Esophagus muscularis mucosa (tissue), 4 donors: ENCODE measurements at regions not wholly inside any gene's neighbourhood (a gene's known extent, or its start where the extent isn't known, plus 50 kb on each side); places are given as distances from the start of the nearest gene placed in this dataset.

Source experiments
- DNase-seq: peaks from one replicate; pipeline ENCODE4 v3.0.0-alpha.2; 2017; ENCODE audit errors: extremely low spot score
- H3K27ac ChIP-seq, 4 donors: fragments of 200-600 bp; sonication (generic); replicated peaks in 1 of 4; 1 replicate in 3 of 4; 2 replicates in 1 of 4; pipeline ENCODE4 v1.5.1; 2016 to 2019; ENCODE audit warnings: mild to moderate bottlenecking in 1 of 4
- H3K27me3 ChIP-seq, 4 donors: fragments of 200-600 bp; sonication (generic); one replicate each; pipeline versions ENCODE4 v1.5.1 to v1.6.0; 2016 to 2019
- H3K36me3 ChIP-seq, 4 donors: fragments of 200-600 bp; sonication (generic); one replicate each; pipeline ENCODE4 v1.5.1; 2016 to 2019
- H3K4me1 ChIP-seq, 4 donors: fragments of 200-600 bp; sonication (generic); one replicate each; pipeline ENCODE4 v1.5.1; 2016 to 2019
- H3K4me3 ChIP-seq, 4 donors: fragments of 200-600 bp; sonication (generic); 1 replicate in 2 of 4; 2 replicates in 2 of 4; pipeline ENCODE4 v1.5.1; 2016 to 2019; ENCODE audit warnings: mild to moderate bottlenecking in 4 of 4, moderate library complexity in 1 of 4
- H3K9me3 ChIP-seq, 4 donors: fragments of 200-600 bp; sonication (generic); 1 replicate in 3 of 4; 2 replicates in 1 of 4; pipeline ENCODE4 v1.5.1; 2016 to 2019
- EP300 ChIP-seq: sonication (generic); formaldehyde crosslinking; IDR thresholded peaks from one replicate; pipeline ENCODE4 v1.6.1; 2017; ENCODE audit warnings: antibody characterized with exemption
- POLR2A ChIP-seq: fragments of 450-650 bp; IDR thresholded peaks from one replicate; pipeline ENCODE4 v1.6.1; 2017; ENCODE audit warnings: antibody characterized with exemption, moderate library complexity, mild to moderate bottlenecking, low read depth
- POLR2AphosphoS5 ChIP-seq, 2 donors: sonication (generic); formaldehyde crosslinking; IDR thresholded peaks; one replicate each; pipeline ENCODE4 v1.6.1; 2017; ENCODE audit warnings: antibody characterized with exemption in 2 of 2
- WGBS: methylation state at CpG from one replicate; pipeline ENCODE4 v1.1.5; 2018; 5-methylcytosine and 5-hydroxymethylcytosine counted together
- intact Hi-C: fragments of 100-400 bp; cut with DNase I; formaldehyde crosslinking; loops from one replicate; pipeline ENCODE4 v1.15.1; 2023
- TF ChIP-seq, protein P1 (sequence below), 3 experiments: fragments of 200-600 bp in 2 of 3; fragments of 450-650 bp in 1 of 3; sonication (generic) in 2 of 3; IDR thresholded peaks; one replicate each; pipeline ENCODE4 v1.5.1; 2017 to 2019; ENCODE audit warnings: antibody characterized with exemption in 3 of 3, mild to moderate bottlenecking in 2 of 3, moderate library complexity in 1 of 3

DNA sequence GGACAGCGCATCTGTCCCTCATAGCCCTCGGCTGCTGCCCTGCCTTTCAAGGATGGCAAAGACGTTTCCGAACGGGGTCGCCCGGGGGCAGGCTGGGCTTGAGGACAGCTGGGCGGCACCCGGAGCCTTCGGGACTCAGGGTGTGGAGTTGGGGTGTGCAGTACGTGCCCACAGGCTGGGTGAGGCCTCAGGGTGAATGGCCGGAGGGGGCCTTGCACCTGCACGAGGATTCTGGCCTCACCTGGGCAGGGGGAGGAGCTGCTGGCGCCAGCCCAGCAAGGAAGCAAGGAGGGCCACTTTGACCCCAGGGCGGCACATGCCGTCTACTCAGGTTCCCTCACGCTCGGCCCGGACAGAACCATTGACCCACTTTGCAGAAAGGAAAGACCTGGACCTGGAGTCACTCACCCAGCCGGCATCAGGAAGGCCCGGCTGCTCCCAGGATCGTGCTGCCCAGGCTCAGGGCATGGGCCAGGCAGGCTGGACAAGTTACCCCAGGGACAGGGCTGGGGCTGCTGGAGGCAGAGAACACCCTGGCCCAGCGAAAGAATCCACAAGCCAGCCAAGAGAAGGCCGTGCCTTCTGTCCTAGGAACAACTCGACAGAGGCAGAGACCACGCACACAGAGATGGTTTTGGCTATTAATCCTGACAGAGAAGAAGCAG, 65.1 kb upstream of the TTC34 start:
- DNase-seq, result no peak
- H3K9me3 ChIP-seq, result peaks cover 9 to 20% (median 16%) of the 10 kb centered on the region in 4 donors
- intact Hi-C loops, result no loop called here
- no peak overlapping the region for H3K4me3 ChIP-seq
- H3K4me1 ChIP-seq, result peaks cover 0 to 6% (median 0%) of the 10 kb centered on the region in 4 donors
- TF ChIP-seq, protein P1, sequence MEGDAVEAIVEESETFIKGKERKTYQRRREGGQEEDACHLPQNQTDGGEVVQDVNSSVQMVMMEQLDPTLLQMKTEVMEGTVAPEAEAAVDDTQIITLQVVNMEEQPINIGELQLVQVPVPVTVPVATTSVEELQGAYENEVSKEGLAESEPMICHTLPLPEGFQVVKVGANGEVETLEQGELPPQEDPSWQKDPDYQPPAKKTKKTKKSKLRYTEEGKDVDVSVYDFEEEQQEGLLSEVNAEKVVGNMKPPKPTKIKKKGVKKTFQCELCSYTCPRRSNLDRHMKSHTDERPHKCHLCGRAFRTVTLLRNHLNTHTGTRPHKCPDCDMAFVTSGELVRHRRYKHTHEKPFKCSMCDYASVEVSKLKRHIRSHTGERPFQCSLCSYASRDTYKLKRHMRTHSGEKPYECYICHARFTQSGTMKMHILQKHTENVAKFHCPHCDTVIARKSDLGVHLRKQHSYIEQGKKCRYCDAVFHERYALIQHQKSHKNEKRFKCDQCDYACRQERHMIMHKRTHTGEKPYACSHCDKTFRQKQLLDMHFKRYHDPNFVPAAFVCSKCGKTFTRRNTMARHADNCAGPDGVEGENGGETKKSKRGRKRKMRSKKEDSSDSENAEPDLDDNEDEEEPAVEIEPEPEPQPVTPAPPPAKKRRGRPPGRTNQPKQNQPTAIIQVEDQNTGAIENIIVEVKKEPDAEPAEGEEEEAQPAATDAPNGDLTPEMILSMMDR (IDR thresholded peaks at IDR 0.05), result no peak
- no peak for TF ChIP-seq EP300
- no peak for TF ChIP-seq POLR2AphosphoS5 (IDR thresholded peaks at IDR 0.05)
- no peak for TF ChIP-seq POLR2A
- no peak overlapping the region for H3K27ac ChIP-seq
- no peaks in the 10 kb centered on the region for H3K36me3 ChIP-seq
- 64% methylated on average over 21 of the region's 26 CpGs for WGBS
- peaks cover 0 to 95% (median 7%) of the 10 kb centered on the region in 4 donors for H3K27me3 ChIP-seq

DNA sequence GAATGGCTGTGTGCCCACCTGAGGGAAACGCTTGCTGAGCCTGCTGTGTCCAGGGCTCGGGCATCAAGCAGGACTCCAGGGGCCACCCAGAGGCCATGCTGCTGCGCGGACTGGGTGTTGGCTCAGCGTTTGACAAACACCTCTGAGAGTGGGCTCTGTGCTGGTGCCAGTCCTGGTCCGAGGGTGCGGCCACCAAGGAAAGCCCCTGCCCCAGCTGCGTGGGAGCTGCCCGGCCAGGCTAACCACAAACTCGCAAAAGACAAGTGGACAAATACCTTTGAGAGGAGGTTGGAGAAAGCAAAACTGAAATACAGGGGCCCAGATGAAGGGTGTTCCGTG, 65.6 kb upstream of the TTC34 start:
- 76% methylated on average over 10 of the region's 11 CpGs for WGBS
- H3K27me3 ChIP-seq, result peaks cover 0 to 95% (median 5%) of the 10 kb centered on the region in 4 donors
- no peak for DNase-seq
- intact Hi-C loops, result no loop called here
- H3K4me1 ChIP-seq, result peaks cover 0 to 6% (median 0%) of the 10 kb centered on the region in 4 donors
- H3K27ac ChIP-seq, result no peak overlapping the region
- peaks cover 9 to 25% (median 21%) of the 10 kb centered on the region in 4 donors for H3K9me3 ChIP-seq
- no peaks in the 10 kb centered on the region for H3K36me3 ChIP-seq
- TF ChIP-seq POLR2A (no peak), EP300 (no peak), POLR2AphosphoS5 (IDR thresholded peaks at IDR 0.05) (no peak)
- TF ChIP-seq, protein P1 (IDR thresholded peaks at IDR 0.05), result no peak
- H3K4me3 ChIP-seq, result no peak overlapping the region

DNA sequence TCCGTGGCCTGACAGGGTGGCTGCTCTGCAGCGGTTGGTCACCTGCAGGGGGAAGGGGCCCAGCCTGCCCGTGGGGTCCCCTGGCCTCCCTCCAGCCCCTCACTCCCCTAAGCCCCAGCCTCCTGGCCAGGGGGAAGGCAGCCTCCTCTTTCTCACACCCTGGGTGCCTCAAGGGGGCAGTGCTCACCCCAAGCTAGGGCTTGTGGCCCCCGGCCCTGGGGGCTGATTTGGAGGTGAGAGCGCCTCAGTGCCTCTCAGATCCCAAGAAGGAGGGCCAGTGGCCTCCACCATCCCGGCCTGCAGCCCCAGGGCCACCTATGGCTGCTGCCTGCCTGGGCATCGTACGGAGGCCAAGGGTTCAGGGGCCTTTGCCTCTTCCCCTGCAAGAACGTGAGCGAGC, 66.4 kb upstream of the TTC34 start:
- 46% methylated on average over 5 of the region's 10 CpGs for WGBS
- H3K4me1 ChIP-seq, result peaks cover 0 to 6% (median 0%) of the 10 kb centered on the region in 4 donors
- H3K9me3 ChIP-seq, result peaks cover 9 to 28% (median 26%) of the 10 kb centered on the region in 4 donors
- DNase-seq, result no peak
- H3K27ac ChIP-seq, result no peak overlapping the region
- no peaks in the 10 kb centered on the region for H3K36me3 ChIP-seq
- no peak for TF ChIP-seq EP300
- TF ChIP-seq, protein P1 (IDR thresholded peaks at IDR 0.05), result no peak
- TF ChIP-seq POLR2AphosphoS5 (IDR thresholded peaks at IDR 0.05), result no peak
- TF ChIP-seq POLR2A, result no peak
- H3K4me3 ChIP-seq, result no peak overlapping the region
- peaks cover 0 to 92% (median 5%) of the 10 kb centered on the region in 4 donors for H3K27me3 ChIP-seq
- intact Hi-C loops, result no loop called here

GRCh38 chr1:2868571-2869195, 67.2 kb upstream of the TTC34 start:
- DNase-seq, result no peak
- H3K9me3 ChIP-seq, result peaks cover 9 to 28% (median 26%) of the 10 kb centered on the region in 4 donors
- WGBS, result 58% methylated on average over 14 of the region's 23 CpGs
- TF ChIP-seq EP300, result no peak
- TF ChIP-seq POLR2AphosphoS5 (IDR thresholded peaks at IDR 0.05), result no peak
- no peak for TF ChIP-seq POLR2A
- TF ChIP-seq, protein P1 (IDR thresholded peaks at IDR 0.05), result no peak
- H3K4me1 ChIP-seq, result peaks cover 0 to 3% (median 0%) of the 10 kb centered on the region in 4 donors
- peaks cover 0 to 91% (median 4%) of the 10 kb centered on the region in 4 donors for H3K27me3 ChIP-seq
- H3K36me3 ChIP-seq, result no peaks in the 10 kb centered on the region
- no peak overlapping the region for H3K27ac ChIP-seq
- intact Hi-C loops, result no loop called here
- H3K4me3 ChIP-seq, result no peak overlapping the region
